ENCODE measurements at regions not wholly inside any gene's neighbourhood (a gene's known extent, or its start where the extent isn't known, plus 50 kb on each side); places are given as distances from the start of the nearest gene placed in this dataset.

- ChIA-PET POLR2A (no interaction called here), CTCF (no interaction called here)
- no TSS peak for BruUV-seq (replicated peaks)
- in situ Hi-C loops (cut with HindIII; ENCODE audit: low pct_unique_long_range_greater_than_20kb, low sequenced_read_pairs) (no loop called here), intact Hi-C loops (cut with micrococcal nuclease; ENCODE audit: unreplicated experiment) (no loop called here)
- Histone ChIP-seq H3K36me3 (ENCODE audit: control insufficient read depth, insufficient read depth, low read length) (no peaks in the 10 kb centered on the region), H3K4me1 (ENCODE audit: control insufficient read depth, insufficient read depth, low read length) (no peaks in the 10 kb centered on the region), H3K4me3 (ENCODE audit: low read depth in 2 of 2, low read length in 2 of 2) (no peak overlapping the region), H3K27me3 (ENCODE audit: control insufficient read depth, insufficient read depth, low read length) (no peaks in the 10 kb centered on the region), H3K9me3 (ENCODE audit: control insufficient read depth, insufficient read depth, low read depth, low read length) (no peaks in the 10 kb centered on the region), H3K27ac (ENCODE audit: low read length) (no peak overlapping the region)
- DNase-seq (ENCODE audit: low read depth, low spot score) = no peak
- TF ChIP-seq POLR2AphosphoS5 (IDR thresholded peaks at IDR 0.05; ENCODE audit: low read depth, low read length) (no peak), SIN3A (IDR thresholded peaks at IDR 0.05; ENCODE audit: borderline replicate concordance, insufficient read depth, low read depth, low read length) (no peak), TCF7L2 (IDR thresholded peaks at IDR 0.05; ENCODE audit: low read depth, low read length) (no peak)
- no peak for ATAC-seq
Observed at GRCh38 chr13:33445476-33445875, 159.9 kb upstream of the STARD13 start.

GRCh38 chr13:33446821-33447725 lies 161.5 kb upstream of the STARD13 start:
- ChIA-PET CTCF (no interaction called here), POLR2A (no interaction called here)
- Histone ChIP-seq H3K27me3 (ENCODE audit: control insufficient read depth, insufficient read depth, low read length) (no peaks in the 10 kb centered on the region), H3K36me3 (ENCODE audit: control insufficient read depth, insufficient read depth, low read length) (no peaks in the 10 kb centered on the region), H3K27ac (ENCODE audit: low read length) (no peak overlapping the region), H3K4me1 (ENCODE audit: control insufficient read depth, insufficient read depth, low read length) (no peaks in the 10 kb centered on the region), H3K4me3 (ENCODE audit: low read depth in 2 of 2, low read length in 2 of 2) (no peak overlapping the region), H3K9me3 (ENCODE audit: control insufficient read depth, insufficient read depth, low read depth, low read length) (no peaks in the 10 kb centered on the region)
- in situ Hi-C loops (cut with HindIII; ENCODE audit: low pct_unique_long_range_greater_than_20kb, low sequenced_read_pairs) = no loop called here
- intact Hi-C loops (cut with micrococcal nuclease; ENCODE audit: unreplicated experiment) = no loop called here
- TF ChIP-seq CTCF (IDR thresholded peaks at IDR 0.05) (no peak), TCF7L2 (IDR thresholded peaks at IDR 0.05; ENCODE audit: low read depth, low read length) (no peak), SIN3A (IDR thresholded peaks at IDR 0.05; ENCODE audit: borderline replicate concordance, insufficient read depth, low read depth, low read length) (no peak), REST (IDR thresholded peaks at IDR 0.05; ENCODE audit: insufficient read depth in 1 of 2, low read depth in 2 of 2, low read length in 1 of 2) (no peak), POLR2AphosphoS5 (IDR thresholded peaks at IDR 0.05; ENCODE audit: low read depth, low read length) (no peak)
- BruUV-seq (replicated peaks) = no TSS peak
- no peak for DNase-seq (ENCODE audit: low read depth, low spot score)
- ATAC-seq = no peak

- no peaks in the 10 kb centered on the region for H3K9me3 ChIP-seq (ENCODE audit: control insufficient read depth, insufficient read depth, low read depth, low read length)
- no peak for TF ChIP-seq SIN3A (IDR thresholded peaks at IDR 0.05; ENCODE audit: borderline replicate concordance, insufficient read depth, low read depth, low read length)
- TF ChIP-seq TCF7L2 (IDR thresholded peaks at IDR 0.05; ENCODE audit: low read depth, low read length) = no peak
- no peak for TF ChIP-seq POLR2AphosphoS5 (IDR thresholded peaks at IDR 0.05; ENCODE audit: low read depth, low read length)
- no peak for TF ChIP-seq CTCF (IDR thresholded peaks at IDR 0.05)
- TF ChIP-seq REST (IDR thresholded peaks at IDR 0.05; ENCODE audit: insufficient read depth in 1 of 2, low read depth in 2 of 2, low read length in 1 of 2) = no peak
- BruUV-seq (replicated peaks) = no TSS peak
- ChIA-PET CTCF (no interaction called here), POLR2A (no interaction called here)
- no peaks in the 10 kb centered on the region for H3K4me1 ChIP-seq (ENCODE audit: control insufficient read depth, insufficient read depth, low read length)
- H3K36me3 ChIP-seq (ENCODE audit: control insufficient read depth, insufficient read depth, low read length) = no peaks in the 10 kb centered on the region
- intact Hi-C loops (cut with micrococcal nuclease; ENCODE audit: unreplicated experiment) = no loop called here
- no peaks in the 10 kb centered on the region for H3K27me3 ChIP-seq (ENCODE audit: control insufficient read depth, insufficient read depth, low read length)
- no peak overlapping the region for H3K27ac ChIP-seq (ENCODE audit: low read length)
- in situ Hi-C loops (cut with HindIII; ENCODE audit: low pct_unique_long_range_greater_than_20kb, low sequenced_read_pairs) = no loop called here
- DNase-seq (ENCODE audit: low read depth, low spot score) = no peak
- no peak for ATAC-seq
- no peak overlapping the region for H3K4me3 ChIP-seq (ENCODE audit: low read depth in 2 of 2, low read length in 2 of 2)
Observed at GRCh38 chr13:33448889-33449288, 163.3 kb upstream of the STARD13 start.

Data from Panc1 (cell line).